HEK293 (cell line): ENCODE measurements at regions not wholly inside any gene's neighbourhood (a gene's known extent, or its start where the extent isn't known, plus 50 kb on each side); places are given as distances from the start of the nearest gene placed in this dataset.

Experiments
- CTCF ChIP-seq: fragments of 450-650 bp; formaldehyde crosslinking; IDR thresholded peaks from 2 replicates; pipeline ENCODE4 v1.5.1; 2016; ENCODE audit warnings: missing biosample characterization, missing genetic modification characterization
- MYNN ChIP-seq: fragments of 450-650 bp; formaldehyde crosslinking; IDR thresholded peaks from 2 replicates; pipeline ENCODE4 v1.5.1; 2016; ENCODE audit warnings: missing biosample characterization, missing genetic modification characterization, borderline replicate concordance
- ZNF350 ChIP-seq: fragments of 450-650 bp; formaldehyde crosslinking; IDR thresholded peaks from 2 replicates; pipeline ENCODE4 v1.5.0; 2017; ENCODE audit warnings: missing biosample characterization, mild to moderate bottlenecking, missing genetic modification characterization
- ZNF391 ChIP-seq: fragments of 450-650 bp; formaldehyde crosslinking; IDR thresholded peaks from 2 replicates; pipeline ENCODE4 v1.5.1; 2016; ENCODE audit warnings: low read depth, missing biosample characterization, missing genetic modification characterization, borderline replicate concordance

GRCh38 chr16:65728652-65729051 is 606.8 kb upstream of the CDH11 start:
- TF ChIP-seq ZNF350 = no peak
- no peak for TF ChIP-seq MYNN (tag by site-specific recombination)
- TF ChIP-seq ZNF391 (tag by site-specific recombination) = no peak
- no peak for TF ChIP-seq CTCF
